ENCODE measurements at regions not wholly inside any gene's neighbourhood (a gene's known extent, or its start where the extent isn't known, plus 50 kb on each side); places are given as distances from the start of the nearest gene placed in this dataset.
A peak's percentile ranks its signal among the peaks of the same experiment; 100 is the strongest.

GRCh38 chr2:204445149-204445548, 100.1 kb upstream of the PARD3B start:
- no peak for DNase-seq

GRCh38 chr2:204447722-204448121, 97.6 kb upstream of the PARD3B start:
- no peak for DNase-seq

DNA sequence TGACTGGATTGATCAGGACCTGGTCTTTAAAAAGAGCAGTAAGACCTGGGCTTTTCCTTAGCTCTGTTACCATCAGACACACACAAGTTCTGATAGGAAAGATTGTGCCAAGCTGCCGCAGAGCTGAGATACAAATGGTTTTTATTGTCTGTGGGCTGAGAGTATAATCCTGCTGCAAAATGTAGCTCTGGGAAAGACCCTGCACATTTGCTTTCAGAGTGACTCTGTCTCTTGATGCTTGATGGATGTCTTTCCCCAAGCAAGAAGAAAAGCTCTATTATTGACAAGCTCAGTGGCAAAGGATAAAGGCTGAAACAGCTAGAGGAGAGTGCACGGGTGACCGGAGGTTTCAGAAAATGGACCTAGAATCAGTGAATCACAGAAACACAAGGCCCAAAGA, 95.3 kb upstream of the PARD3B start:
- no peak for DNase-seq

GRCh38 chr2:204451766-204452165, 93.5 kb upstream of the PARD3B start:
- no peak for DNase-seq

DNA sequence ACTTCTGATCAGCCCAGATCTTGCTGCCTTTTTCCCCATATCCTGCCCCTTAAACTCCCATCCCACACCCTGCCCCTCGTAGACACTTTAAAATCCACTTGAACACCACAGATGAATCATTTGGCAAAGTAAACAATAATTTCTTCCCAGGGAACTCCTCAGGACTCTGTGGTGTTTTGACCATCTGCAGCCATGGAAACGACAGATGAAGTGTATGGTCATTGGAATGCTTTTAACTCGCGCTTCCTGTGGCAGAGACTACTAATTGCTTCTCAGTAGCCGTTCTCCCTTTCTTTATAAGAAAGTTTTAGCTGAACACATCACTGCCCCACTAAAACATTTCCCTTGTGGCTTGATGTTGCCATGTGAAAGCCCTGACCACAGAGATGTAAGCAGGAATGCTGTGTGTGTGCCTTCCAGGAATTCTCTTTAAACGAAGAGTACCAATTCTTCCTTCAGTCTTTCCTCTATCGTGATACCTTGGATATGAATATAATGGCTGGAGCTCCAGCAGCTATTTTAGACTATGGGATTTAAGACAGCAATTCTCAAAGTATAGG, 92.7 kb upstream of the PARD3B start:
- DNase-seq = peak; percentile 82

DNA sequence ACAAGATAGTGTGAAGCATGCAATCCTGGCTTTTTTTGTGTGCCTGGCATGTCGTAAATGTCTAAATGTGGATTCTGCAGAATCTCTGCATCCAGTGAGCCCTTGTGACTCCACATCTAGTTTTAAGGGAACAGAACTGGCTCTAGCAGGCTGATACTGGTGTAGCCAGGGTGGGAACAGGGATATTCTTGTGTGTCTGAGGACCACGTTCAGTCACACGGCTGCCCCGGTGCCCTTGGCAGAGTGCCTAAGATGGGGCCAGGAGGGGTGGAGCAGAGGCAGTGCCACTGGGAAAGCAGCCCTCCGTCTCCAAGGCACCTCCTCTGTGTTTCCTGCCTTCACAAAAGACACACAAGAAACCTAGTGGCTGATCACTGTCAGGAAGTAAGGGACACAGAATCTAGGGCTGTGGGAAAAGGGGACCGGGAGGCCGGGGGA, 91.5 kb upstream of the PARD3B start:
- peak; percentile 9 for DNase-seq

GRCh38 chr2:204454672-204455380, 90.4 kb upstream of the PARD3B start:
- DNase-seq = no peak

GRCh38 chr2:204468746-204469429, 76.4 kb upstream of the PARD3B start:
- no peak for DNase-seq

GRCh38 chr2:204470178-204470620, 75.1 kb upstream of the PARD3B start:
- no peak for DNase-seq

- no peak for DNase-seq
Measured at GRCh38 chr2:204470621-204471196, 74.6 kb upstream of the PARD3B start.

DNA sequence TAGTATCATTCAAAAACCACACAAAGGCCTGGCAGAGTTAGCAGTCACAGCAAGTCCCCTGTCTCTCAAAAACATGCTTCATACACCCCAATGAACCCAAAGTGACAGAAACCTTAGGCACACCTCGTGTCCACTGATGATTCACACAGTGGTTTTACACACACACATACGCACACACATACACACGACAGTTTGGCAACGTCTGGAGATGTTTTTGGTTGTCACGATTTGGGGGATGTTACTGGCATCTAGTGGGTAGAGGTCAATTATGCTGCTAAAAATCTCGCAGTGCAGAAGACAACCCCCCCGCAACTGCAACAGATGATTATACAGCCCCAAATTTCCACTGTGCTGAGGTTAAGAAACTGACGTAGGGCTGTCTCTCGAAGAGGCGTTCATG, 72.9 kb upstream of the PARD3B start:
- DNase-seq = no peak

GRCh38 chr2:204473224-204473623, 72.1 kb upstream of the PARD3B start:
- no peak for DNase-seq

DNA sequence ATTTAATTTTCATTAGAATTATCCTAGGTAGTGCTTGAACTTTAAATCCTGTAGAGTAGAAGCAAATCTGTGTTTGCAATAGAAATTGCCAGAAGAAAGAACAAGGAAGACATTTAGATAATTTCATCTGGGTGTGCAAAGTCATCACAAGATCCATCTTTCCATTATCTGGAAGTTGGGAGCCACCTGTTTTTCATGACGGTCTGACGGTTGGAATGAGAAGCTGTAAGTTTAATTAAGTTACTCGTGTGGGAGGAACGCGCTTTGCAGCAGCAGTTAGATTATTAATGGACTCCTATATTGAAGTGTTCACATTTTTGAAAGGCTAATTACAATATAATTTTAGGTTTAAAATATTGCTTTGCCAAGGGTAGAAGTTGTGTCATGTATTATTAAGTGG, 69.9 kb upstream of the PARD3B start:
- no peak for DNase-seq

DNA sequence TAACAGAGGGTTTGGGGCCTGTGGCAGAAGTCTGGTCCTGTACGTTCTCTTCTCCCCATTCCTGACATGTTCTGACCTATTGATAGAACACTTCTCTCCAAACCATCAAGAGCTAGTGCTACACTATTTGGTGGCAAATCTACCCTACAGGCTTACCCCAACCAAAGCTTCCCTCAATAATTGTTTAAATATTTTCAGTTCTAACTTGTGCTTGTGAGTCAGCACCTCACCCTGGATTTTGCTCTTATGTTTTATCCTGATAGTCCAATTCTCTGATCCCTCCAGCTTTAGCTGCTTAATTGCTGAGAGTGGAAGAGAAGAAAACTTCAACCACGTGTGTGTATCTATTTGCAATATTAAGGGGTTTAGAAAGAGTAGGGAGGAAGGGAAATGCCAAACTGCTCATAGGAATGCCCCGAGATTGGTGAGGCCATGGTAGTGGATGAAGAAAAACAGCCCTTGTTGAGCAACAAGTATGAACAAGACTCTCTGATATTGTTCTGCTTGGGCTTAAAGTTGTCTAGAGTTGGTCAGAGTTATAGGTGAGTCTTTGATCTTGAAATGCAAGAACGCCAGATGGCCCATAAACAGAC, 67.8 kb upstream of the PARD3B start:
- DNase-seq = no peak

GRCh38 chr2:204479557-204479956, 65.7 kb upstream of the PARD3B start:
- no peak for DNase-seq

- DNase-seq = no peak
Measured at GRCh38 chr2:204480676-204481075, 64.6 kb upstream of the PARD3B start.

DNA sequence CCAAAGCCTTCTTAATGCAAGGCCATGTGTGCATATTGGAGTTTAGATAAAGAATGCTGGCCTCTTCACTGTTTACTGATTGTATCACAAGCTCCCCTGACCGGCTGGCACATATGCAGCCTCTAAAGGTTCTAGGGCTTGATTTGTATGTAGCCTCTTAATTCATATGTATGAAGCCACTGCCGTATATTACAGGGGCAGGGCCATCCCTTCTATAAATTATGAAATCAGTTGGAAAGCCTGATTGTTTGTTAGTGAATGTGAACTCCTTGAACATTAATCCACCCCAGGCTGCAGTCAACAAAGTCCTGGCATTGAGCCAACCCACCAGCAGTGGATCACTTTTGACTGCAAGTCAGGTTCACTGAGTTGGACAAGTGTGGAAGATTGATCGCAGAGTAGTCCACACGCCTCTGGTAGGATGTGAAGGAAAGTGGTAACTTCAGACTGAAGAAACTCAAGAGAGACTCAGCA, 61.6 kb upstream of the PARD3B start:
- peak; percentile 11 for DNase-seq

GRCh38 chr2:204486321-204486720, 59.0 kb upstream of the PARD3B start:
- no peak for DNase-seq

DNA sequence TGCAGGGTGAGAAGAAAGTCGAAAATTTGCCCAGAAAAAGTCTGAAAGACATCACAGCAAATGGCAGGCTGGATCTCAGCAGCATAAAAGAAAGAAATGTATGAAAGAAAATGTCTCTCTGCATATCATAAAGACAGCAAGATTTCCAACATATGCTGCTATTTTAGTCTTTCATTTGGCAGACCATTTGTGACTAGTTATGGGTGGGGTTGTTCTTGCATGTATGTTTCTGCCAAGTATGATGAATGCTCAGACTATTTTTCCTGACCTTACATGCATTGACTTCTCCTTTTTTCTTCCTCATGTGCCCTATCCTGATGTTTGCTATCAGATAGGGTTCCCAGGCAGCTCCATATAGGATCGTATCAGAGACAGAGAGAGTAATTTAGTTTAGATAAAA, 58.5 kb upstream of the PARD3B start:
- DNase-seq = no peak

DNA sequence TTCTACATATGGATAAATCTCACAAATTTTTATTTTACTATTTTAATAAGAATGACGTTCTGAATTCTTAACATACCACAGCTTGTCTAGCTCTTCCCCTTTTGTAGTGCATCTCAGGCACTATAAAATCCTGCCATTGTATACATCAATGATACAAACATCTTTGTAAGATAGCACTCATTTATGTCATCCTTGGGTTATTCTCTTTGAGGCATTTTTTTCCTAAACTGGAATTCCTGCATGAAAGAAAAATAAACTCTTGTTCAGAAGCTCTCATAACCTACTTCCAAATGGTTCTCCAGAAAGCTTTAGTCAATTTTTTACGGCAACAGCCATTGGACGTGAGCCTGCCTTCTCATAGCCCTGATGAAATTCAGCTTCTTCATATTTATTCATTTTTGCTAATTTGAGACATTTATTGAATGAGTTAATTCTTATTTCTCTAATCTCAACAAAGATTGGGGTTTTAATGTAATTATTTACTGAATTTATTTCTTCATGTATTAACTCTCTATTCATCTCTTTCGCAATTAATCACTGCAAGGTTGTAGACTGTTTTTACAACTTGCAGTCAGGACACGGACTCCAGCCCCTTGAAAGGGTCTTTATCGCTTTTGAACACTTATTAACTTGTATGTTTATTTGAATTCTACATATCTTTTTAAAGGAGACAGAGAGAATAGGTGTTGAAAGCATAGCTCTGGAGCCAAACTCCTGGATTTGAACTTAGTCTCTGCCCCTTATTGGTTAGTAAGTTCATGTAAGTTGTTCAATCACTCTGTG, 57.6 kb upstream of the PARD3B start:
- DNase-seq = no peak

- peak; percentile 33 for DNase-seq
Measured at GRCh38 chr2:204491528-204491927, 53.7 kb upstream of the PARD3B start.

- no peak for DNase-seq
Measured at GRCh38 chr2:204492417-204492816, 52.9 kb upstream of the PARD3B start.

GRCh38 chr2:204494681-204495080, 50.6 kb upstream of the PARD3B start:
- DNase-seq = no peak
